Stimulated activated CD4-positive, alpha-beta T cell treated with anti-CD3 and anti-CD28 coated beads, Interleukin-4, amount 100 ng/mL, for 1 hour (primary cell): ENCODE measurements at regions not wholly inside any gene's neighbourhood (a gene's known extent, or its start where the extent isn't known, plus 50 kb on each side); places are given as distances from the start of the nearest gene placed in this dataset.
"Not testable (repeated sequence)": the region's sequence is repeated elsewhere in the genome, so short reads cannot be mapped to it uniquely, and the experiment has no call there.

Source experiments
- DNase-seq: peaks from one replicate; pipeline ENCODE4 v3.0.0-alpha.2; 2020

DNA sequence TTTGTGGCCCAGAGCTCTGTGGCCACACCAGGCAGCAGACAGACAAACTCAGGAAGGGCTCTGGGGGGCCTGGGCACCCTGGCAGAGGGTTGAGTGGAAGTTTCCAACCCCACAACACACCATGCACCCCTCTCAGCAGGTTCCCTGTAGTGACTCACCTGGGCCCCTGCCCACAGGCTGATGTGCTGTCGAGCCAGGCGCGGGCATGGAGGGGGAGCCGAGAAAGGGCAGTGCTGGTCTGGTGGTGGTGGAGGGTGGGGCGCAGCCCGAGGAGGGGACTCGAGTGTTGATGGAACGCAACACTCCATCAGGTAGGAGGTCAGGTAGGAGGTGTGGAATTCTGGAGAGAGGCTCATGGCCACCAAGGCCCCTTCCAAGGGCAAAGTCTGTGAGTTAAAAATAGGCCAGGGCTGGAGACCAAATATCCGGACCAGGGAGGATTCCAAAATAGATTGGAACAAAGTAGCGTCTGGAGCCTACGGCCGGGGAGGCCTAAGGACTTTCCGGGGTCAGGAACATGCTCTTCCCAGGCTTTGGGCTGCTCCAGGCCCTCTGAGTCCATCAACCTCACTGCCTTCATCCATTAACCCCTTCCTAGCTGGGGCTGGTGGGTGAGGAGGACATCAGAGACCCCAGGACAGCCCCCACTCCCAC lies 191.5 kb upstream of the AJAP1 start:
- no peak for DNase-seq

DNA sequence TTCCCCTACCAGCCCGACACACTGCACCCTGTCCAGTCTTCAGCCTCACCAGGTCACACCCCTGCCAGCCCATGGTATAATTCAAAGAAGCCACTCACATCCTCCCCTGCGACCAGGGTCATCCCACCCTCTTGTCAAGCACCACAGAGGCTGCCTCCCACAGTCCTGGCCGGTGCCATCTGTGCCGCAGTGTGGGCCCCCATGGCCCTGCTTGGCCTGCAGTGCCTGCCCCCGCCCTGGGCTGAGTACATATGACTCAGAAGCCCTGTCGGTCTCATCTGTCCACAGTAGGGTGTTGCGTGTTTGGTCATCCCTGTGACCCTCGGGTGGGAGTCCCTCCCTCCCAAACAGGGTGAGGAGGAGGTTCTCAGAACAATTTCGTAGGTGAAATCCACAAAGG lies 190.8 kb upstream of the AJAP1 start:
- no peak for DNase-seq

DNA sequence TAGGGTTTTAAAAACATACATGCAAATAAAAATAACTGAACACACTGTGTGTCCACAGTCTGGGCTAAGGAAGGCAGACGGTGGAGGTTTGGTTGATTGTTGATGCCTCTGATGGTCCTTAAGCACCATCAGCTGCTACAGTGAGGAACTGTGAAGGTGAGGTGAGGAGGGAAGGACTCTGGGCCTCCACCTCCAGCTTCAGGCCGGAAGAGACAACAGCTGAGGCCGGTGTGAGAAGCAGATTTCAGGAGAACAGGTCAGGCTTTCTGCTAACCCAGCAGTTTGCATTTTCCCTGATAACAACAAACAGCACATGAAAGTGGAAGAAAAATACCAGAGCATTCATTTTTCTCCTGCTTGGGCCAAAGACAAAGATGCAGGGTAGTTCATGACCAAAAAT lies 189.9 kb upstream of the AJAP1 start:
- DNase-seq: no peak

GRCh38 chr1:4467241-4467640 lies 187.2 kb upstream of the AJAP1 start:
- no peak for DNase-seq

- no peak for DNase-seq
These were observed 186.0 kb upstream of the AJAP1 start for GRCh38 chr1:4468386-4468785.

DNA sequence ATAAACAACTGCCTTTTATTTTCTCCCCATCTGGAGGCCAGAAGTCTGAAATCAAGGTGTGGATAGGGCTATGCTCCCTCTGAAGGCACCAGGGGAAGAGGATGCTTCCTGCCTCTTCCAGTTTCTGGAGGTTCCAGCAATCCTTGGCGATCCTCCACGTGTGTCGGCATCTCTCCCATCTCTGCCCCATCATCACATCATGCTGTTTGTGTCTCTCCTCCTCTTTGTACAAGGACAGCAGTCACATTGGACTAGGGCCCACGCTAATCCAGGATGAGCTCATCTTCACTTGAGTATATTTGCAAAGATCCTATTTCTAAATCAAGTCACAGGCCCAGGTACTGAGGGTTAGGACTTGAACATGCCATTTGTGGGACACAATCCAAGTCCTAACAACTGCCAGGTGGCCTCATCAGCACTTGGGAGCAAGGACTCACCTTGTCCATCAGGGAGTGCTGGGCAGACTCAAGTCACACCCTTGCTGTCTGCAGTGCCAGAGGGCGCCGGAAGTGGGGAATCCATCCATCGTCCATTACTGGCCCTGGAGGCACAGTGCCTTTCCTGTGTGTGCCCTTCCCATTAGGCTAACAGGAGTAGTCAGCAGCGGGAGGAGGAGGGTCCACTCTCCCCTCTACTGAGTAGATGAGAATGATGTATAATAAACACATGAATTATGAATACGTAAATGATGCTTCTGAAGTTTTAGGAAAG lies 185.4 kb upstream of the AJAP1 start:
- no peak for DNase-seq

- no peak for DNase-seq
These were observed 178.0 kb upstream of the AJAP1 start for GRCh38 chr1:4476394-4476793.

GRCh38 chr1:4481451-4481850 lies 173.0 kb upstream of the AJAP1 start:
- DNase-seq: no peak

DNA sequence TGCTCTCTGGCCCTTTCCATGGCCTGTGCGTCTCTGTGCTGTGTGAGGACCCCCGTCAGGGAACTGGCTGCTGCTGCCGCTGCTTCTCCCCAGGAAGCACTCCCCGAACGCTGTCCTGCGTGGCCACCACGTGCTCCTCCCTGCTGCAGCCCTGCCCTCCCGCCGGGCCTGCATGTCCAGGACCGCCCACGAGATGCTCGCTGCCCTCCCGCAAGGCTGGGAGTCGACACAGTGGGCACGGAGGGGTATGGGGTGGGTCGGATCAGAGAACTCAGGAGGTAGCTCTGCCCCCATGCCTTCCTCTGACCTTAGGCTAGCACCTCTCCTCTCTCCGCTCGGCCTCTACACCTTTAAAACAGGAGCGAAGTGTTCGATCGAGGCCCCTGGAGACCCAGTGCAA lies 171.9 kb upstream of the AJAP1 start:
- no peak for DNase-seq

DNA sequence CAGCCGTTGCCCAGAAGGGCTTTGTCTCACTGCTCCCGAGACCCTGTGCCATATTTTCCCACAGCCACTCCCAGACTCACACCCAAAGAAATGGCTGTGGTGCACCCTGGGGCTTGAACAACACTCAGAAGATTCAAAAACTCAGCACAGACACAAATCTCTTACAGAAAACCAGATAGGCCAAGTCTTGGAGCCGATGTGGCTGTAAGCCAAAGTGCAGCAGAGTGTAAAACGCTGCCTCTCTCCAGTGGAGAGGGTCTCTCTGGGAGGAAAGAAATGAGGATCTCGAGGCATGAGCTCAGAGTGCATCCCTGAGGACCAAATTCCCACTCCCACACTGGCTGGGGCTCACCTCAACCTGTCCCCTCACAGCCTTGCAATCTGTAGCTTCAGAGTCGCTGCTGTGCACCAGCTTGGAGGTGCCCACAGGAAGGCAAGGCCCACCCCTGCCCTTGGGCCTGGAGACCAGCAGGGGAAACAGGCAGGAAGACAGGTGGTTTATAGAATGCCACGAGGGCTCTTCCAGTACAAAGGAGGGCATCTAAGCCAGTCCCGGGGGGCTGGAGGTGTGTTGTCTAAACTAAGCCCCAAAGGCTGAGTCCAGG lies 171.3 kb upstream of the AJAP1 start:
- no peak for DNase-seq

- DNase-seq: no peak
These were observed 169.0 kb upstream of the AJAP1 start for GRCh38 chr1:4485398-4485797.

- no peak for DNase-seq
These were observed 168.5 kb upstream of the AJAP1 start for GRCh38 chr1:4485878-4486277.

GRCh38 chr1:4486408-4487120 lies 167.8 kb upstream of the AJAP1 start:
- no peak for DNase-seq

DNA sequence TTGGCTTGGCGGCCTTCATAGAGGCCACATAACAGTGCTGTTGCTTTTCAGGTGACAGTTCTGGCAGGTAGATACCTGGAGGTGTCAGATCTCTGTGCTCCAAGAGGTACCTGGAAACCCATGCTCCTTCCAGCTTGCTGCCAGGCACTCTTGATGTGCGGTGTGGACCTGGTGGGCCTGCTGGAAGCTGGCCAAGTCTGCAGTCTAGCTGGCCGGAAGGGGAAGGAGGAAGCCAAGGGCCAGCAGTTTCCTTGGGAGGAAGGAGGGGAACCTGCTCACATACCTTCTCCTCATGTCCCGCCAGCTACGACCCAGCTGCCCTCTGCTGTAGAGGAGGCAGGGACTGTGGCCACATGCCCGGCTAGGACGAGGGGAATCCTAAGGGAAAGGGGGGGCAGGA lies 166.4 kb upstream of the AJAP1 start:
- no peak for DNase-seq

GRCh38 chr1:4489486-4489885 lies 164.9 kb upstream of the AJAP1 start:
- DNase-seq: no peak

DNA sequence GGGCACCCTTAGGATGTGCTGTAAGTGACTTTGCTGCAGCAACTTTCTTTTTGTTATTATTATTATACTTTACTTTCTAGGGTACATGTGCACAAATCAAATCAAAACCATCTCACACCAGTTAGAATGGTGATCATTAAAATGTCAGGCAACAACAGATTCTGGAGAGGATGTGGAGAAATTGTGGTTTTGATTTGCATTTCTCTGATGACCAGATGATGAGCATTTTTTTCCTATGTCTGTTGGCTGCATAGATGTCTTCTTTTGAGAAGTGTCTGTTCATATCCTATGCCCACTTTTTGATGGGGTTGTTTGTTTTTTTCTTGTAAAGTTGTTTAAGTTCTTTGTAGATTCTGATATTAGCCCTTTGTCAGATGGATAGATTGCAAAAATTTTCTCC lies 164.4 kb upstream of the AJAP1 start:
- not testable (repeated sequence) for DNase-seq

- DNase-seq: no peak
These were observed 160.4 kb upstream of the AJAP1 start for GRCh38 chr1:4494027-4494426.

DNA sequence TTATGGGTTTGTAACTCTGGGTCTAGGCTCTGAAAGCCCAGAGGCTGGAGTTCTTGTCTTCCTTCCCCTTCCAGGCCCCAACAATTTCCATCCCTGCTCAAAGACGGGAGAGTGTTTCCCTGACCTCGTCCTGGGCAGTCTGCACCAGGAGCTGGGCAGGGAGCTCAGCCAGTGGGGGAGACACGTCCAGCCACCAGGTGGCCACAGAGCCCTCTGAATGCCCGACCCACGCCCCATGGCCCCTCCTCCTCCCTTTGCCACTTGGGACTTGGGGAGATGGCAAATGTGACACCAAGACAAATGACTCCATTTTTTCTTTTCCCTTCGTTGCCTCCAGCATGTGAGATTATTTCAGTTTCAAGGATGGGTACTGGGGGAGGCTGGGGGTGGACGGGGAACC lies 159.9 kb upstream of the AJAP1 start:
- no peak for DNase-seq

DNA sequence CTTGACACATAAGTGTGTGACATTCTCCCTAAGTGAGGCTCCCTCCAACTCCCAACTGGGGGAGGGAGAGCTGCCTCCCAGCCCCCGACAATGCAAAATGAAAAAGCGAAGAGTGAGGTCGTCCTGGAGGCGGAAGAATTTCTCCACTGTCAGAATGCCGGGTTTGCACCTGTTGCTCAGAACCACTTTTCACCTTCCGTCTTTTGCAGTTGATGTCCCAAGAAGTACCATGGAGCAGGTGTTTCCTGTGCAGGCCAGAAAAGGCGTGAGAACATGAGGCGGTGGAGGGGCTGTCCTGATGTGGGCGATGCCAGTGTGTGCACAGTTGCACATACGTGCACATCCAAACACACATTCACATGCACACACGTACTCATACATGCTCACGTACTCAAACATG lies 158.6 kb upstream of the AJAP1 start:
- no peak for DNase-seq

GRCh38 chr1:4500441-4500840 lies 154.0 kb upstream of the AJAP1 start:
- DNase-seq: no peak

DNA sequence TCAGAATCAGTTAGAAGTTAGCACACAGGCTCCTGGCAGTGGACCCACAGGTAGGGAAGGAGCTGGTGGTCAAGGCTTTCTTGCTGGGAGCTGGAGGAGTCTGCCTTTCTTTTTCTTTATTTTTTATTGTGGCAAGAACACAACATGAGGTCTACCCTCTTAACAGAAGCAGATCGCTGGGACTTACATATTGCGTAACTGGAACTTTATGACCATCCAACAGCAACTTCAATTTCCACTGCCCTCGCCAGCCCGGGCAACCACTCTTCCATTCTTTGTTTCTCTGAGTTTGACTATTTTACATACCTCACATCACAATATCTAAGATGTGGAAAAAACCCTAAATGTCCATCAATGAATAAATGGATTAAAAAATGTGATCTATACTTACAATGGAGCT lies 147.8 kb upstream of the AJAP1 start:
- no peak for DNase-seq

DNA sequence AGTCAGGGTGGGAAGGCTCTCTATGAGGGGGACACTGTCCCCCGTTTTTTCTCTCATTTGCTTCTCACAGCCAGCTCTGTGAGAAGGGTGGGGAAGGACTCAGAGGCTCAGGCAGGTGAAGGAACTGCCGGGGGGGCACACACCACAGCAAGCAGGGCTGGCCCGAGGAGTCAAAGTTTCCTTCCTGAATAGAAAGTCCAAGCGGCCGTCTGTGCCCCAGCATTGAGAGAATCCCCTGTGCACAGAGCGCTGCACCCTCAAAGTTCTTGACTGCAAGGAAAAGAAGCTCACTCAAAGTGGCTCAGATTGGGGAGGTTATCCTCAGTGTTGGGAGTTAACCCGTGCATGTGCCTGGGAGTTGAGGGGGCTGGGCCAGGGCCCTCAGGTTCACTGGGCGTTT lies 145.2 kb upstream of the AJAP1 start:
- DNase-seq: no peak

GRCh38 chr1:4510276-4510691 lies 144.1 kb upstream of the AJAP1 start:
- DNase-seq: no peak

GRCh38 chr1:4511374-4511773 lies 143.0 kb upstream of the AJAP1 start:
- no peak for DNase-seq
